ENCODE measurements at regions not wholly inside any gene's neighbourhood (a gene's known extent, or its start where the extent isn't known, plus 50 kb on each side); places are given as distances from the start of the nearest gene placed in this dataset.
"Not testable (repeated sequence)": the region's sequence is repeated elsewhere in the genome, so short reads cannot be mapped to it uniquely, and the experiment has no call there.

DNA sequence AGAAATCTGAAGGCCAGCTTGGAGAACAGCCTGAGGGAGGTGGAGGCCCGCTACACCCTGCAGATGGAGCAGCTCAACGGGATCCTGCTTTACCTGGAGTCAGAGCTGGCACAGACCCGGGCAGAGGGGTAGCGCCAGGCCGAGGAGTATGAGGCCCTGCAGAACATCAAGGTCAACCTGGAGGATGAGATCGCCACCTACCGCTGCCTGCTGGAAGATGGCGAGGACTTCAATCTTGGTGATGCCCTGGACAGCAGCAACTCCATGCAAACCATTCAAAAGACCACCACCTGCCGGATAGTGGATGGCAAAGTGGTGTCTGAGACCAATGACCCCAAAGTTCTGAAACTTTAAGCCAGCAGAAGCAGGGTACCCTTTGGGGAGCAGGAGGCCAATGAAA, 318.4 kb downstream of the ZFHX3 start:
- H3K4me3 ChIP-seq (ENCODE audit: low read depth, low read length); DNase-seq (ENCODE audit: low read depth, low spot score); in situ Hi-C loops (cut with HindIII; ENCODE audit: low sequenced_read_pairs): not testable (repeated sequence)

DNA sequence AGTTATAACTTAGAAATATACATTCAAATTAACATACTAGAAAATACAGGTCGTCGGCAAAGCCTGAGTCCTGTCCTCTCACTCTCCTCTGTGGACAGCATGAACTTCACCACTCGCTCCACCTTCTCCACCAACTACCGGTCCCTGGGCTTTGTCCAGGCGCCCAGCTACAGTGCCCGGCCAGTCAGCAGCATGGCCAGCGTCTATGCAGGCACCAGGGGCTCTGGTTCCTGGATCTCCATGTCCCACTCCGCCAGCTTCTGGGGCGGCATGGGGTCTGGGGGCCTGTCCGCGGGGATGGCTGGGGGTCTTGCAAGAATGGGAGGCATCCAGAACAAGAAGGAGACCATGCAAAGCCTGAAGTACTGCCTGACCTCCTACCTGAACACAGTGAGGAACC, 319.4 kb downstream of the ZFHX3 start:
- TF ChIP-seq, protein P1, sequence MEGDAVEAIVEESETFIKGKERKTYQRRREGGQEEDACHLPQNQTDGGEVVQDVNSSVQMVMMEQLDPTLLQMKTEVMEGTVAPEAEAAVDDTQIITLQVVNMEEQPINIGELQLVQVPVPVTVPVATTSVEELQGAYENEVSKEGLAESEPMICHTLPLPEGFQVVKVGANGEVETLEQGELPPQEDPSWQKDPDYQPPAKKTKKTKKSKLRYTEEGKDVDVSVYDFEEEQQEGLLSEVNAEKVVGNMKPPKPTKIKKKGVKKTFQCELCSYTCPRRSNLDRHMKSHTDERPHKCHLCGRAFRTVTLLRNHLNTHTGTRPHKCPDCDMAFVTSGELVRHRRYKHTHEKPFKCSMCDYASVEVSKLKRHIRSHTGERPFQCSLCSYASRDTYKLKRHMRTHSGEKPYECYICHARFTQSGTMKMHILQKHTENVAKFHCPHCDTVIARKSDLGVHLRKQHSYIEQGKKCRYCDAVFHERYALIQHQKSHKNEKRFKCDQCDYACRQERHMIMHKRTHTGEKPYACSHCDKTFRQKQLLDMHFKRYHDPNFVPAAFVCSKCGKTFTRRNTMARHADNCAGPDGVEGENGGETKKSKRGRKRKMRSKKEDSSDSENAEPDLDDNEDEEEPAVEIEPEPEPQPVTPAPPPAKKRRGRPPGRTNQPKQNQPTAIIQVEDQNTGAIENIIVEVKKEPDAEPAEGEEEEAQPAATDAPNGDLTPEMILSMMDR (IDR thresholded peaks at IDR 0.05; ENCODE audit: low read depth, low read length): no peak
- no peak for DNase-seq (ENCODE audit: low read depth, low spot score)
- in situ Hi-C loops (cut with HindIII; ENCODE audit: low sequenced_read_pairs): no loop called here
- no peak overlapping the region for H3K4me3 ChIP-seq (ENCODE audit: low read depth, low read length)

DNA sequence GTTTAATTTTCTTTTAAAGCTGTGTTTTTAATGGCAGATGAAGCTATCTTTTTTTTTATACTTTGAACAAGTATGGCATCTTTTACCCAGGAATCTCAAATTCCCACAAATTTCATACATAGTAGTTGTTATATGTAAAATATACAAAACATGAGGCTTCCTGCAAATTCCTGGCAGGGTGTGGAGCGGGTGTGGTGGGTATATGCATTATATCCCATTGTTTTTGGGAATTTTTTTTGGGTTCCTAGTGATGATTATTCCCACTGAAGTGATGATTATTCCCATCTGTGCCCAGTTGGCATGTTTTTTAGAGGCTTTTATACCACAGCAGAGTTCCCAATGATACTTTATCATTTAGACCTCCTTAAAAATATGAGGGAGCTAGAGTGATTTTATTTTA, 320.4 kb downstream of the ZFHX3 start:
- in situ Hi-C loops (cut with HindIII; ENCODE audit: low sequenced_read_pairs): no loop called here
- H3K4me3 ChIP-seq (ENCODE audit: low read depth, low read length): no peak overlapping the region
- TF ChIP-seq, protein P1 (IDR thresholded peaks at IDR 0.05; ENCODE audit: low read depth, low read length): no peak
- DNase-seq (ENCODE audit: low read depth, low spot score): no peak

DNA sequence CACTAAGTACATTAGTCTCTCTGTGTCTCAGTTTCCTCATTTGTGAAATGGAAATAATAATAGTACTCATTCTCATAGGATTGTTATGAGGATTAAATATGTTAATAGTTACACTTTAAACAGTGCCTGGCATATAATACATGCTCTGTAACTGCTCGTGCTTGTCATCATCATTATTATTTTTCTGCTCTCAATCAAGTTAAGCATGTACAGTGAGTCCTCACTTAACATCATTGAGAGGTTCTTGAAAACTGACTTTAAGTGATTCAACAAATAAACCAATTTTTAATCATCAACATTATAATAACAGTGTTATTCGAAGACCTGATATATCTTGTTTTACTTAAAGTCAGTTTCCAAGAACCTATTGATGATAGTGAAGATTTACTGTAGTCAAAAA, 322.3 kb downstream of the ZFHX3 start:
- H3K4me3 ChIP-seq (ENCODE audit: low read depth, low read length): no peak overlapping the region
- in situ Hi-C loops (cut with HindIII; ENCODE audit: low sequenced_read_pairs): no loop called here
- DNase-seq (ENCODE audit: low read depth, low spot score): no peak
- TF ChIP-seq, protein P1 (IDR thresholded peaks at IDR 0.05; ENCODE audit: low read depth, low read length): no peak

DNA sequence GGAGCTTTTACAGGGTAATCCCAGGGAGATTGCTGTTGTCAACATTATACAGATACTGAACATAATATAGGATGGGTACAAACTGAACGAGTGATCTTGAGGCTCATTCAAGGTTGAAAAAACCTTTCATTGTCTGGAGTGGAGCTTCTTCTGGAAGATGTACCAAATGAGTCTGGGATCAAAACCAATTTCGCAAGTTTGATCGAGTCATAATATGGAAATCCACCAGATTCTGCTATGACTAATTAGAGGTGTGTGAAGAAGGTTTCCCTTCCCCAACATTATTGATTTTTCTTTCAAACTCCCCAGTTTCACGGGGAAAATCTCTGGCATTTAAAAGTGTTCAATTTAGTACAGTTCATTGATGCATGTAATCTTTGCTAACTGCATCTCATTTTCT, 324.1 kb downstream of the ZFHX3 start:
- DNase-seq (ENCODE audit: low read depth, low spot score): peak; percentile 34
- TF ChIP-seq, protein P1 (IDR thresholded peaks at IDR 0.05; ENCODE audit: low read depth, low read length): no peak
- in situ Hi-C loops (cut with HindIII; ENCODE audit: low sequenced_read_pairs): no loop called here
- no peak overlapping the region for H3K4me3 ChIP-seq (ENCODE audit: low read depth, low read length)

DNA sequence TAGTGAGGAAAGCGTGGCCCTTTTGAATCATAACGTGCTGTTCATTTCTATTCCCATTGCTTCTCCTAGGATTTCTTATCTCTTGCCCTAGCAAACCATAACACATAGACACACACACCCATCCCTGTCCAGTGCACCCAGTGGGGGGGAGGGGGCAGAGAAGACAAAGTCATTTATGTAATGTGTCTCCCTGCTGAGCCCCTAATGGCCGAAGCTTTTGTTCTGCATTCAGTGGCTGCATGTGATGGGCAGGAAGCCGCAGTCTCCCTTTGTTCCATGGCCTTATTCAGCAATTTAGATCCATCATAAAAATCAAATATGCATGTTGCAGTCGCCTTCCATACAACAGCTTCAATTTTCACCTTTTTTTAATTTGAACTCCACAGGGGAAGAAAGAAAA, 325.4 kb downstream of the ZFHX3 start:
- TF ChIP-seq, protein P1 (IDR thresholded peaks at IDR 0.05; ENCODE audit: low read depth, low read length): no peak
- in situ Hi-C loops (cut with HindIII; ENCODE audit: low sequenced_read_pairs): no loop called here
- DNase-seq (ENCODE audit: low read depth, low spot score): no peak
- H3K4me3 ChIP-seq (ENCODE audit: low read depth, low read length): no peak overlapping the region

DNA sequence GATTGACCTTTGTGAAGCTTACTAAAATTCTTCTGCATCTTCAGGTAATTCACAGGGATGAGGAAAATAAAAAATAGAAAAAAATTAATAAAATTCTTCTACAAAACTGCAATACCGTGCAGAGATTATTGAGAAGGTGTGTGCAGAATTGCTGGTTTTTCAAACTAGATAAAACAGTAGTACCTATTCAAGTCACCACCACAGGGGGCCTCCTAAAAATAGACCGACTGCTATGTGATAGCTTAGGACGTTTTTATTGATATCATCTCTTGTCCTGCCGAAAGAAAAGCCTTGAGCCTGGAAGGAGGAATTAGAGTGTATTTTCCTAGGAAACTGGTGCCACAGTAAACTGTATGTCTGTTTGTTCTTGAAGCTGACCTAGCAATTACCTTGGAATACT, 325.9 kb downstream of the ZFHX3 start:
- no peak overlapping the region for H3K4me3 ChIP-seq (ENCODE audit: low read depth, low read length)
- TF ChIP-seq, protein P1 (IDR thresholded peaks at IDR 0.05; ENCODE audit: low read depth, low read length): no peak
- no peak for DNase-seq (ENCODE audit: low read depth, low spot score)
- in situ Hi-C loops (cut with HindIII; ENCODE audit: low sequenced_read_pairs): no loop called here

Measured in astrocyte of the spinal cord (primary cell).